H1 (cell line): ENCODE measurements at regions not wholly inside any gene's neighbourhood (a gene's known extent, or its start where the extent isn't known, plus 50 kb on each side); places are given as distances from the start of the nearest gene placed in this dataset.

Experiments
- CTCF ChIA-PET: fragments of 300-600 bp; sonication (Branson Sonifier 250); formaldehyde crosslinking; loops from one replicate; lab custom pipeline; 2021; ENCODE audit not compliant: partially characterized antibody; lab: Charles Lee
- POLR2A ChIA-PET: fragments of 300-600 bp; sonication (Branson Sonifier 250); formaldehyde crosslinking; loops from one replicate; lab custom pipeline; 2021; ENCODE audit warnings: inconsistent platforms; ENCODE audit not compliant: partially characterized antibody; lab: Charles Lee
- DNase-seq, 2 experiments: peaks; one replicate each; pipeline versions ENCODE4 v3.0.0 to v3.0.0-alpha.2; 2010 to 2022; ENCODE audit warnings: low spot score in 2 of 2, low read depth in 1 of 2, mixed read lengths in 1 of 2
- FAIRE-seq: peaks from 2 replicates; lab custom pipeline; 2011; peaks lifted over from hg19 to GRCh38; lab: Jason Lieb, UNC
- H2AFZ ChIP-seq: 2 replicates; pipeline ENCODE4 v1.8.1; 2012; ENCODE audit warnings: low read length, inconsistent platforms
- H2AK5ac ChIP-seq: 2 replicates; pipeline ENCODE4 v1.6.1; 2013; ENCODE audit warnings: low read depth, low read length
- H2BK120ac ChIP-seq: replicated peaks from 2 replicates; pipeline ENCODE3; 2013; ENCODE audit warnings: low read depth, low read length, inconsistent platforms
- H2BK12ac ChIP-seq: 2 replicates; pipeline ENCODE4 v1.6.1; 2013; ENCODE audit warnings: low read depth, low read length
- H2BK15ac ChIP-seq: 2 replicates; pipeline ENCODE4 v1.6.1; 2013; ENCODE audit warnings: low read length
- H2BK20ac ChIP-seq: 2 replicates; pipeline ENCODE4 v1.6.1; 2013; ENCODE audit warnings: low read length
- H2BK5ac ChIP-seq: 2 replicates; pipeline ENCODE4 v1.6.1; 2013; ENCODE audit warnings: low read depth, low read length
- H3K14ac ChIP-seq: 2 replicates; pipeline ENCODE4 v1.6.1; 2013; ENCODE audit warnings: inconsistent platforms; ENCODE audit not compliant: insufficient read length
- H3K18ac ChIP-seq: 2 replicates; pipeline ENCODE4 v1.6.1; 2013; ENCODE audit warnings: low read length; ENCODE audit errors: extremely low read depth
- H3K23ac ChIP-seq: 2 replicates; pipeline ENCODE4 v1.6.1; 2013; ENCODE audit warnings: inconsistent platforms; ENCODE audit not compliant: insufficient read length
- H3K23me2 ChIP-seq: 2 replicates; pipeline ENCODE4 v1.6.1; 2013; ENCODE audit warnings: low read depth, low read length
- H3K27ac ChIP-seq: 2 replicates; pipeline ENCODE4 v1.6.1; 2011; ENCODE audit warnings: low read depth, low read length, inconsistent platforms
- H3K27me3 ChIP-seq, 4 experiments: replicated peaks in 1 of 4; 1 replicate in 1 of 4; 2 replicates in 3 of 4; pipeline versions ENCODE4 v1.6.1 to v1.8.1; 2011 to 2013; ENCODE audit warnings: low read length in 3 of 4, mild to moderate bottlenecking in 3 of 4, inconsistent platforms in 2 of 4, mixed read lengths in 2 of 4, moderate library complexity in 1 of 4; ENCODE audit not compliant: control insufficient read depth in 3 of 4, insufficient read depth in 3 of 4; ENCODE audit errors: extremely low read depth in 1 of 4
- H3K36me3 ChIP-seq, 4 experiments: 2 replicates each; pipeline versions ENCODE4 v1.6.1 to v1.8.1; 2011 to 2013; ENCODE audit warnings: mild to moderate bottlenecking in 4 of 4, low read length in 3 of 4, moderate library complexity in 2 of 4, control low read depth in 1 of 4, inconsistent platforms in 1 of 4; ENCODE audit not compliant: insufficient read depth in 4 of 4, control insufficient read depth in 2 of 4
- H3K4ac ChIP-seq: replicated peaks from 2 replicates; pipeline ENCODE3; 2013; ENCODE audit warnings: low read length, low read depth, mixed read lengths, inconsistent platforms; ENCODE audit not compliant: insufficient read length
- H3K4me1 ChIP-seq, 4 experiments: replicated peaks in 1 of 4; 1 replicate in 1 of 4; 2 replicates in 3 of 4; pipeline versions ENCODE4 v1.6.1 to v1.8.1; 2011 to 2013; ENCODE audit warnings: low read length in 3 of 4, inconsistent platforms in 2 of 4, mixed read lengths in 1 of 4; ENCODE audit not compliant: insufficient read depth in 4 of 4, control insufficient read depth in 3 of 4
- H3K4me2 ChIP-seq, 2 experiments: 2 replicates each; pipeline versions ENCODE4 v1.6.1 to v1.8.1; 2011 to 2013; ENCODE audit warnings: low read depth in 2 of 2, low read length in 2 of 2, control low read depth in 1 of 2, inconsistent platforms in 1 of 2, mild to moderate bottlenecking in 1 of 2; ENCODE audit not compliant: insufficient read depth in 1 of 2
- H3K4me3 ChIP-seq, 4 experiments: fragments of 200-600, 300-600 bp in 1 of 4; sonication (generic), shearing (Covaris generic), sonication (Bioruptor Twin) in 1 of 4; 2 replicates each; pipeline versions ENCODE4 v1.5.1 to v1.8.1; 2011 to 2016; ENCODE audit warnings: low read length in 4 of 4, low read depth in 3 of 4, control low read depth in 2 of 4, inconsistent platforms in 2 of 4, mild to moderate bottlenecking in 2 of 4, mixed read lengths in 1 of 4, moderate library complexity in 1 of 4; ENCODE audit not compliant: insufficient read depth in 2 of 4; ENCODE audit errors: extremely low read depth in 1 of 4
- H3K56ac ChIP-seq: replicated peaks from 2 replicates; pipeline ENCODE3; 2013; ENCODE audit warnings: low read depth, mild to moderate bottlenecking, mixed read lengths, low read length, inconsistent platforms; ENCODE audit not compliant: insufficient read length
- H3K79me1 ChIP-seq: 2 replicates; pipeline ENCODE4 v1.6.1; 2013; ENCODE audit warnings: low read depth, low read length, control low read depth
- H3K79me2 ChIP-seq, 2 experiments: 2 replicates each; pipeline versions ENCODE4 v1.6.1 to v1.8.1; 2012 to 2013; ENCODE audit warnings: low read length in 2 of 2, mild to moderate bottlenecking in 2 of 2, inconsistent platforms in 1 of 2; ENCODE audit not compliant: insufficient read depth in 2 of 2, control insufficient read depth in 1 of 2
- H3K9ac ChIP-seq, 4 experiments: replicated peaks in 1 of 4; 1 replicate in 1 of 4; 2 replicates in 3 of 4; pipeline versions ENCODE4 v1.6.1 to v1.8.1; 2011 to 2013; ENCODE audit warnings: low read depth in 3 of 4, low read length in 3 of 4, control low read depth in 2 of 4, mild to moderate bottlenecking in 2 of 4, moderate library complexity in 2 of 4, inconsistent platforms in 1 of 4; ENCODE audit errors: extremely low read depth in 1 of 4
- H3K9me3 ChIP-seq, 2 experiments: 2 replicates each; pipeline versions ENCODE4 v1.6.1 to v1.8.1; 2012 to 2013; ENCODE audit warnings: mild to moderate bottlenecking in 2 of 2, moderate library complexity in 2 of 2, control low read depth in 1 of 2, inconsistent platforms in 1 of 2, low read depth in 1 of 2, low read length in 1 of 2, mixed read lengths in 1 of 2; ENCODE audit not compliant: insufficient read depth in 2 of 2
- H4K20me1 ChIP-seq, 2 experiments: replicated peaks in 1 of 2; 2 replicates each; pipeline versions ENCODE3 to v1.8.1; 2011 to 2013; ENCODE audit warnings: inconsistent platforms in 2 of 2, low read length in 2 of 2, mild to moderate bottlenecking in 1 of 2; ENCODE audit not compliant: insufficient read depth in 2 of 2, control insufficient read depth in 1 of 2
- H4K5ac ChIP-seq: 2 replicates; pipeline ENCODE4 v1.6.1; 2013; ENCODE audit warnings: low read length, low read depth, mixed read lengths, inconsistent platforms; ENCODE audit not compliant: insufficient read length
- H4K8ac ChIP-seq: 2 replicates; pipeline ENCODE4 v1.8.0; 2013; ENCODE audit warnings: mild to moderate bottlenecking, moderate library complexity, low read length, inconsistent platforms; ENCODE audit not compliant: insufficient read depth; ENCODE audit errors: extremely low read depth
- H4K91ac ChIP-seq: replicated peaks from 2 replicates; pipeline ENCODE3; 2013; ENCODE audit warnings: low read length, mixed read lengths, inconsistent platforms; ENCODE audit not compliant: insufficient read length
- CTCF ChIP-seq, 3 experiments: IDR thresholded peaks; 1 replicate in 2 of 3; 2 replicates in 1 of 3; pipeline versions ENCODE4 v1.5.1 to v1.6.1; 2011; ENCODE audit warnings: low read length in 3 of 3, mild to moderate bottlenecking in 3 of 3, inconsistent platforms in 2 of 3, low read depth in 1 of 3, moderate library complexity in 1 of 3; ENCODE audit not compliant: insufficient read depth in 1 of 3; ENCODE audit errors: control extremely low read depth in 1 of 3
- NANOG ChIP-seq: IDR thresholded peaks from 2 replicates; pipeline ENCODE4 v1.6.1; 2011; ENCODE audit warnings: low read length, low read depth, mild to moderate bottlenecking, inconsistent platforms; ENCODE audit not compliant: insufficient read depth, poor library complexity, severe bottlenecking
- RAD21 ChIP-seq, 2 experiments: IDR thresholded peaks in 1 of 2; conservative IDR thresholded peaks in 1 of 2; 2 replicates each; pipeline ENCODE4 v1.6.1; 2011; ENCODE audit warnings: low read depth in 2 of 2, low read length in 2 of 2, improper control_type of control experiment in 1 of 2, inconsistent platforms in 1 of 2, mild to moderate bottlenecking in 1 of 2, moderate library complexity in 1 of 2
- WGBS, 2 experiments: shearing (Covaris generic) in 1 of 2; methylation state at CpG; one replicate each; pipeline versions ENCODE4 v1.1.6 to v1.1.7; 2013 to 2015; ENCODE audit warnings: low lambda C conversion rate in 2 of 2, mixed read lengths in 2 of 2, inconsistent platforms in 1 of 2, low coverage in 1 of 2, missing lambda C conversion rate in 1 of 2; ENCODE audit not compliant: insufficient replicate concordance in 2 of 2, insufficient coverage in 1 of 2, insufficient read length in 1 of 2; ENCODE audit errors: extremely low coverage in 1 of 2, missing lambda C conversion rate in 1 of 2; 5-methylcytosine and 5-hydroxymethylcytosine counted together

GRCh38 chr21:15976807-15977206 is 247.0 kb downstream of the USP25 start:
- DNase-seq: no peak
- H3K23ac ChIP-seq: no peak overlapping the region
- H3K18ac ChIP-seq: no peak overlapping the region
- no peaks in the 10 kb centered on the region for H3K23me2 ChIP-seq
- FAIRE-seq: no peak
- H3K14ac ChIP-seq: no peak overlapping the region
- no peak overlapping the region for H3K4me3 ChIP-seq
- no peak overlapping the region for H2AFZ ChIP-seq
- no peak overlapping the region for H2BK15ac ChIP-seq
- no peak overlapping the region for H2BK5ac ChIP-seq
- H3K27me3 ChIP-seq: peaks cover 0 to 1% (median 0%) of the 10 kb centered on the region in 4 experiments; a peak in 1 of 7 replicates
- no peak overlapping the region for H4K5ac ChIP-seq
- H3K4me2 ChIP-seq: no peak overlapping the region
- no peak overlapping the region for H2BK12ac ChIP-seq
- ChIA-PET CTCF (interaction anchor here (0.8 to 1.8 kb wide), 11 partner anchors 10 to 354 kb away, joined by 3 to 8 read pairs (median 3); no protein-coding TSS in a partner anchor), POLR2A (no interaction called here)
- no peak overlapping the region for H4K91ac ChIP-seq
- no peaks in the 10 kb centered on the region for H3K4me1 ChIP-seq
- 0% methylated on average over 1 of the region's 1 CpG; no CpG with 5 or more reads in 1 of the 2 experiments for WGBS, 2 experiments
- H2BK120ac ChIP-seq: no peak overlapping the region
- H3K27ac ChIP-seq: no peak overlapping the region
- no peak overlapping the region for H4K8ac ChIP-seq
- no peaks in the 10 kb centered on the region for H3K79me2 ChIP-seq
- no peak overlapping the region for H3K4ac ChIP-seq
- H3K56ac ChIP-seq: no peak overlapping the region
- H3K79me1 ChIP-seq: no peaks in the 10 kb centered on the region
- no peak overlapping the region for H3K9ac ChIP-seq
- H4K20me1 ChIP-seq: no peaks in the 10 kb centered on the region
- H3K9me3 ChIP-seq: no peaks in the 10 kb centered on the region
- TF ChIP-seq RAD21 (IDR thresholded peaks at IDR 0.05 in 1 of 2, conservative IDR thresholded peaks at IDR 0.05 in 1 of 2; ENCODE audit: low read depth in 2 of 2, low read length in 2 of 2) (peak; percentile 50 to 55), NANOG (no peak), CTCF (IDR thresholded peaks at IDR 0.05; ENCODE audit: control extremely low read depth in 1 of 3, insufficient read depth in 1 of 3, low read depth in 1 of 3, low read length in 3 of 3) (peak in 2 of 3 experiments; percentile 32 to 53; a peak in 2 of 4 replicates)
- TF ChIP-seq, all 59 proteins: peak for 2
- H2AK5ac ChIP-seq: no peak overlapping the region
- H2BK20ac ChIP-seq: no peak overlapping the region
- H3K36me3 ChIP-seq: no peaks in the 10 kb centered on the region
